HEK293T (cell line): ENCODE measurements at regions not wholly inside any gene's neighbourhood (a gene's known extent, or its start where the extent isn't known, plus 50 kb on each side); places are given as distances from the start of the nearest gene placed in this dataset.

Experiments used
- ARNT ChIP-seq: fragments of 450-650 bp; IDR thresholded peaks from 2 replicates; pipeline ENCODE4 v1.6.1; 2017; ENCODE audit warnings: mild to moderate bottlenecking
- BHLHE40 ChIP-seq: fragments of 450-650 bp; IDR thresholded peaks from 2 replicates; pipeline ENCODE4 v1.6.1; 2016; ENCODE audit warnings: mild to moderate bottlenecking, moderate library complexity, borderline replicate concordance
- CTBP1 ChIP-seq: fragments of 450-650 bp; IDR thresholded peaks from 2 replicates; pipeline ENCODE4 v1.6.1; 2016; ENCODE audit warnings: borderline replicate concordance
- ELF4 ChIP-seq: fragments of 450-650 bp; IDR thresholded peaks from 2 replicates; pipeline ENCODE4 v1.6.1; 2017; ENCODE audit warnings: antibody characterized with exemption
- FOXA1 ChIP-seq: fragments of 450-650 bp; IDR thresholded peaks from 2 replicates; pipeline ENCODE4 v1.6.1; 2016; ENCODE audit warnings: mild to moderate bottlenecking
- FOXK2 ChIP-seq: fragments of 450-650 bp; IDR thresholded peaks from 2 replicates; pipeline ENCODE4 v1.6.1; 2016; ENCODE audit warnings: mild to moderate bottlenecking
- FOXM1 ChIP-seq: fragments of 450-650 bp; IDR thresholded peaks from 2 replicates; pipeline ENCODE4 v1.6.1; 2017; ENCODE audit warnings: mild to moderate bottlenecking, borderline replicate concordance
- HDGF ChIP-seq: fragments of 450-650 bp; IDR thresholded peaks from 2 replicates; pipeline ENCODE4 v1.6.1; 2017; ENCODE audit warnings: antibody characterized with exemption, borderline replicate concordance
- L3MBTL2 ChIP-seq: fragments of 450-650 bp; conservative IDR thresholded peaks from 2 replicates; pipeline ENCODE4 v1.6.1; 2016; ENCODE audit warnings: mild to moderate bottlenecking
- NFRKB ChIP-seq: fragments of 450-650 bp; IDR thresholded peaks from 2 replicates; pipeline ENCODE4 v1.6.1; 2016; ENCODE audit warnings: mild to moderate bottlenecking, moderate library complexity
- SP1 ChIP-seq: fragments of 450-650 bp; IDR thresholded peaks from 2 replicates; pipeline ENCODE4 v1.6.1; 2017
- SUZ12 ChIP-seq: fragments of 450-650 bp; IDR thresholded peaks from 2 replicates; pipeline ENCODE4 v1.6.1; 2016; ENCODE audit warnings: mild to moderate bottlenecking
- TARDBP ChIP-seq: fragments of 450-650 bp; IDR thresholded peaks from 2 replicates; pipeline ENCODE4 v1.6.1; 2016
- ZNF384 ChIP-seq: fragments of 450-650 bp; IDR thresholded peaks from 2 replicates; pipeline ENCODE4 v1.6.1; 2016

DNA sequence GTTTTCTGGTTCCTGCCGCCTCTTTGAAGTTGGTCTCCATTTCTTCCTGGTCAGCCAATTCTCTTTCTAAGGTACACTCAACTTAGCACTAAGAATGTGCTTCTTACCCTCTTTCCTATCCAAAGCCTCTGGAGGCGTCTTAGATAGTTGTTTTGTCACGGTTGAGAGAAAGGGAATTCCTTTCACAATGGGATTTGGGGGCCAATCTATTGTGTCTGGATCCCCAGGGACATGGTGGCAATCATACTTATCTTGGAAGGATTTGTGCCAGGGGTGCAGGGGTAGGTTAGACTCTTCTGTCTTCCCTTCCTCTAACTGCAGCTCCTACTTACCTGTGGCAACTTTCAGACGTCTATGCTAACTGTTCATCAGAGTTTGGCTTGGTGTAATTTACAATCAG lies 287.1 kb downstream of the SOX2 start:
- TF ChIP-seq NFRKB: no peak
- no peak for TF ChIP-seq L3MBTL2
- TF ChIP-seq FOXM1: no peak
- TF ChIP-seq ELF4: no peak
- TF ChIP-seq BHLHE40: no peak
- TF ChIP-seq SP1: no peak
- no peak for TF ChIP-seq SUZ12
- no peak for TF ChIP-seq ZNF384
- TF ChIP-seq HDGF: no peak
- TF ChIP-seq ARNT: no peak
- TF ChIP-seq FOXA1: no peak
- TF ChIP-seq TARDBP: no peak
- TF ChIP-seq CTBP1: no peak
- TF ChIP-seq FOXK2: no peak
